ENCODE measurements at regions not wholly inside any gene's neighbourhood (a gene's known extent, or its start where the extent isn't known, plus 50 kb on each side); places are given as distances from the start of the nearest gene placed in this dataset.

- TF ChIP-seq POU6F1 (CRISPR knock-in tag; IDR thresholded peaks at IDR 0.05; ENCODE audit: borderline replicate concordance, low read depth) (no peak), ZNF565 (CRISPR knock-in tag; conservative IDR thresholded peaks at IDR 0.05; ENCODE audit: low read depth) (no peak), GLIS3 (CRISPR knock-in tag; IDR thresholded peaks at IDR 0.05) (no peak), CSRNP3 (CRISPR knock-in tag; IDR thresholded peaks at IDR 0.05) (no peak), ZNF70 (CRISPR knock-in tag; IDR thresholded peaks at IDR 0.05) (no peak), PPARA (CRISPR knock-in tag; IDR thresholded peaks at IDR 0.05; ENCODE audit: borderline replicate concordance) (no peak), BACH2 (CRISPR knock-in tag; IDR thresholded peaks at IDR 0.05; ENCODE audit: borderline replicate concordance) (no peak), ARNTL (CRISPR knock-in tag; IDR thresholded peaks at IDR 0.05; ENCODE audit: borderline replicate concordance, low read depth) (no peak), ZNF8 (CRISPR knock-in tag; IDR thresholded peaks at IDR 0.05) (no peak), ESRRG (CRISPR knock-in tag; IDR thresholded peaks at IDR 0.05) (no peak), TCF4 (CRISPR knock-in tag; IDR thresholded peaks at IDR 0.05; ENCODE audit: borderline replicate concordance) (no peak), PATZ1 (CRISPR knock-in tag; IDR thresholded peaks at IDR 0.05; ENCODE audit: borderline replicate concordance) (no peak), ISL1 (CRISPR knock-in tag; IDR thresholded peaks at IDR 0.05) (no peak)
- no peak for ATAC-seq
Observed at GRCh38 chr4:151908734-151909497, 148.1 kb upstream of the GATB start.

GRCh38 chr4:151908201-151908600 is 147.4 kb upstream of the GATB start:
- no peak for ATAC-seq
- TF ChIP-seq ZNF8 (CRISPR knock-in tag; IDR thresholded peaks at IDR 0.05) (no peak), CSDC2 (CRISPR knock-in tag; IDR thresholded peaks at IDR 0.05) (no peak), CSRNP3 (CRISPR knock-in tag; IDR thresholded peaks at IDR 0.05) (no peak), OSR1 (CRISPR knock-in tag; IDR thresholded peaks at IDR 0.05) (no peak), GLIS3 (CRISPR knock-in tag; IDR thresholded peaks at IDR 0.05) (no peak), ZFP3 (CRISPR knock-in tag; IDR thresholded peaks at IDR 0.05) (no peak), PATZ1 (CRISPR knock-in tag; IDR thresholded peaks at IDR 0.05; ENCODE audit: borderline replicate concordance) (no peak), PPARA (CRISPR knock-in tag; IDR thresholded peaks at IDR 0.05; ENCODE audit: borderline replicate concordance) (no peak), ZNF70 (CRISPR knock-in tag; IDR thresholded peaks at IDR 0.05) (no peak), ESRRG (CRISPR knock-in tag; IDR thresholded peaks at IDR 0.05) (no peak), POU6F1 (CRISPR knock-in tag; IDR thresholded peaks at IDR 0.05; ENCODE audit: borderline replicate concordance, low read depth) (no peak), CREB5 (CRISPR knock-in tag; IDR thresholded peaks at IDR 0.05; ENCODE audit: low read depth) (no peak), TCF4 (CRISPR knock-in tag; IDR thresholded peaks at IDR 0.05; ENCODE audit: borderline replicate concordance) (no peak), TSHZ2 (CRISPR knock-in tag; IDR thresholded peaks at IDR 0.05) (no peak), SNAI2 (CRISPR knock-in tag; IDR thresholded peaks at IDR 0.05) (no peak), TOX (CRISPR knock-in tag; IDR thresholded peaks at IDR 0.05; ENCODE audit: borderline replicate concordance) (no peak), ZFP30 (CRISPR knock-in tag; IDR thresholded peaks at IDR 0.05) (no peak), RARB (CRISPR knock-in tag; IDR thresholded peaks at IDR 0.05) (no peak), ZC3H10 (CRISPR knock-in tag; IDR thresholded peaks at IDR 0.05) (no peak), ARNTL (CRISPR knock-in tag; IDR thresholded peaks at IDR 0.05; ENCODE audit: borderline replicate concordance, low read depth) (no peak)
